NB4 (cell line): ENCODE measurements at regions not wholly inside any gene's neighbourhood (a gene's known extent, or its start where the extent isn't known, plus 50 kb on each side); places are given as distances from the start of the nearest gene placed in this dataset.

ENCODE experiments used
- CTCF ChIP-seq: IDR thresholded peaks from one replicate; pipeline ENCODE4 v1.5.1; 2012; ENCODE audit warnings: low read depth, low read length
- MAX ChIP-seq: IDR thresholded peaks from 2 replicates; pipeline ENCODE4 v1.6.1; 2011; ENCODE audit warnings: low read depth, low read length
- MYC ChIP-seq: IDR thresholded peaks from 2 replicates; pipeline ENCODE4 v1.6.1; 2011; ENCODE audit warnings: low read depth, low read length
- POLR2A ChIP-seq: IDR thresholded peaks from 2 replicates; pipeline ENCODE4 v1.6.1; 2011; ENCODE audit warnings: mild to moderate bottlenecking; ENCODE audit not compliant: insufficient read length; ENCODE audit errors: extremely low read depth

DNA sequence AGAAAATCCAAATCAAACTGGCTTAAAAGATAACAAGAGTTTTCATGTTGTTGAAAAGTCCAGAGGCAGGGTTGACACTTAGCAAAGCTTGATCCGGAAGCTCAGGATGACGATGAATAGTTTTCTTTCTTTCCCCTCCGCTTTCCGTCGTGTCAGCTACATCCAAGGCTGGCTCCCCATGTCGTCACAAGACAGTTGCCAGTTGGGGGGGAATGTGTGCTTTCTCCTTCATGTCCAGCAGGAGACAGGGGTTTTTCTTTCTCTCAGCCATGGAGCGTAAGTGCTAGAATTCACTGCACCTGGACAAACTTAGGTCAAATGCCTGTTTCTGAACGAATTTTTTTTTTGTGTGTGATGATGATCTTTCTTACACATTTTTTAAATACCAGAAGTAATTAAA, 273.8 kb upstream of the RGMA start:
- TF ChIP-seq CTCF = no peak
- TF ChIP-seq POLR2A = no peak
- no peak for TF ChIP-seq MAX
- no peak for TF ChIP-seq MYC
